HG02763 (cell line): ENCODE measurements at regions not wholly inside any gene's neighbourhood (a gene's known extent, or its start where the extent isn't known, plus 50 kb on each side); places are given as distances from the start of the nearest gene placed in this dataset.
"Not testable (repeated sequence)": the region's sequence is repeated elsewhere in the genome, so short reads cannot be mapped to it uniquely, and the experiment has no call there.

Experiments
- ATAC-seq: cut with Tn5 transposase; IDR thresholded peaks from one replicate; pipeline ENCODE4 v1.9.1; 2021; ENCODE audit warnings: mild to moderate bottlenecking, moderate library complexity; ENCODE audit not compliant: unreplicated experiment

DNA sequence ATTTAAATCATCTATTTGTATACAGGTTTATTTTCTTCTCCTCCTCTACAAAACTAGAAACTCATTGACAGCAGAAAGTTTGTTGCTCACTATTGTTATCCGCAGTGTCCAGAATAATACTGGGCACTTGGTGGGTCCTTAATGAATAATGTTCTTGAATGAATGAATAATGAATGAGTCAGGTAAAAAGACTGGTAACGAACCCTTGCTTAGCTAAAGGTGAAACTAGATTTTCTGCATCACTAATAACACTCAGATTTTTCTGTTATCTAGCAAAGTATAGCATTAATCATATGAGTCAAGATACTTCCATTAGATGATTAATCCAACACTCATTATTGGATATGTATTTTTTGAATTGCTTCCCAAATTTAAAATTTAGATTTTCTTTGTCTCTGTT is 953.2 kb downstream of the SORCS3 start:
- ATAC-seq, result no peak

- ATAC-seq, result no peak
Measured at GRCh38 chr10:105592468-105592867, 951.4 kb downstream of the SORCS3 start.

DNA sequence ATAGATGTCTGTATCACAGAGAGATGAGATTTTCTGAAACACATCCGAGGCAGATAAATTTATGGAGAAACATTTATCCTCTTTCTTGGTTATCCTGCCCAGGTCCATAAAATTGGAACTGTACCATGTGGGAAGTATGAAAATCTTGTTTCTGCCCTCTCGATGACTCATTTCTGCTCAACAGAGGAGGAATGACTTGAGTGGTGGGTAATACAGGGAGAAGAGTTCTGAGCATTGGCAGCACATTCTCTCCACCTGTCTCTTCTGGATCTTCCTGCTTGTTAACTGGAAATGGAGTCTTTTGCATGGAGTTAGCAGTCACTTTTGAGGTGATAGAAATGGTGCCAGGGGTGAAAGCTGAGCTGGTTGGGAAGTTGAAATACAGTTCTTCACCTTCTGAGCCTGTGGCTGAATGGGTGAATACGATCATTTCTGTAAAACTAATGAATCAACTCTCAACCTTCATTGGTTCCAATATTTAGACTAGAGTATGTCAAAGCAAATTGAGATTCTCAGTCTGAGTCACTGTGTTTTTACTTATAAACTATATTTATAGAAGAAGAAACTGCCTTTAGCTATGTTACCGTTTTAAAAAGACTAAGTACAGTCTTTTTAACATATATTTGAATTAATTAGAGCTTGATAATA is 945.5 kb downstream of the SORCS3 start:
- no peak for ATAC-seq

- ATAC-seq, result no peak
Measured at GRCh38 chr10:105585753-105586152, 944.7 kb downstream of the SORCS3 start.

- no peak for ATAC-seq
Measured at GRCh38 chr10:105585171-105585570, 944.1 kb downstream of the SORCS3 start.

GRCh38 chr10:105579112-105579511 is 938.0 kb downstream of the SORCS3 start:
- ATAC-seq, result no peak

DNA sequence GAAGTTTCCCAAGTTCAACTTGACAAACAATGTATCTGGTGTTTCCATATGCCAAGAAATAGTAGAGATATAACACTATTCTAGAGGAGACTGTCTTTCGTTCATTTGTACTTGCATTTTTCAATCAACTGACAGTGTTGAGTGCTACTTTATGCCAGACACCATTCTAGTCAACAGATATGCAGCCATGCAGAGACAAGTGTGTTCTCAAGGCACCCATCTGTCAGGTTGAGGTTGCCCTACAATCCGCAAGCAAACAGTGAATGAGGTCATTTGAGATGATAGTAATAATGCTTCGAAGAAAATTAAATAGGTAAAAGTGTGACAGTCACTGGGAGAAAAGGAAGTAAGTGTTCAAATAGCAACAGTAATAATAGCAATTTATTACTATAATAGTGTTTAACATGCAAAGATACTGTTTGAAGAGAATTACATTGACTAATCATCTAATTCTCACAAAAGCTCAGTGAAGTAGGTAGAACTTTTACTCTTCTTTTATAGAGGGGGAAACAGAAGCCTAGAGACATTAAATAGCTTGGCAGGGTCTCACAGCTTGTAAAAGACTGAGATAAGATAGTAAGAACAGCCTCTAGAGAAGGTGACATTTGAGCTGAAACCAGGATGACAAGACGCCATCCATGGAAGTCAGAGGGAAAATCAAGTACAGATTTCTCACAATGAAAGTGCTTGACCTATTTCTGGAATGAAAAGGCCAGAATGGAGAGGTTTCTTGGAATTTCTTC is 936.9 kb downstream of the SORCS3 start:
- ATAC-seq, result no peak

DNA sequence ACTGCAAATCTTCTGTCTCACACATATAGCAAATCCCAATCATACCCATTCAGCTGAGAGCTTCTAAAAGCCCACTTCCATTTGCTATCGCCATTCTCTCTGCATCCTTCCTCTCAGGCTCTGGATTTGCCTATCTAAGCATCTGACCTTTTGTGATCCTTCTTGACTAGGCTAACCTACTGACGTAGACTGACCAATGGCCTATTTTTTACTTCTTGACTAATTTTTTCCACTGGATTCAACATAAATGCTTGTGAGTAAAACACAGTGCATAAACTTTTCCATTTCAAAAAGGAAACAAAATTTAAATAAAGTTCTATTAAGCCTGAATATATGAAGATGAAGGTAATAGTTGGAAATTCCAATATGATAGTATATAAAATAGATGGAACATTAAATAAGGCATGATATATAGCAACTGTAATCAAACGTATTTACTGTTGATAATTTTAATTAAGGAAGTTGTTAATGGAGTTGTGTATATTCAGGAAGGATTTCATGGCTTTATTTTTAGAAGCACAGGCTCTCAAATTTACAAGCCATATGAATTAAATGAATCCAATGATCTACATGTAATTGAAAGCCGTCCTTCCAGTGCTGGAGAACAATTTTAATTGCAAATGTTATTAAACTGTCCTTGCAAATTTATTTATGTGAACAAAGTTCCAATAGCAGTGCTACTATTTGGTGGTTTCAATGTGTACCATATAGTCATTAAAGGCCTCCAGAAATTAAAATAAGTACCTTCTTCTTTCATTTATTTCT is 918.4 kb downstream of the SORCS3 start:
- no peak for ATAC-seq

GRCh38 chr10:105550453-105550852 is 909.4 kb downstream of the SORCS3 start:
- not testable (repeated sequence) for ATAC-seq

GRCh38 chr10:105549731-105550130 is 908.6 kb downstream of the SORCS3 start:
- ATAC-seq, result no peak

DNA sequence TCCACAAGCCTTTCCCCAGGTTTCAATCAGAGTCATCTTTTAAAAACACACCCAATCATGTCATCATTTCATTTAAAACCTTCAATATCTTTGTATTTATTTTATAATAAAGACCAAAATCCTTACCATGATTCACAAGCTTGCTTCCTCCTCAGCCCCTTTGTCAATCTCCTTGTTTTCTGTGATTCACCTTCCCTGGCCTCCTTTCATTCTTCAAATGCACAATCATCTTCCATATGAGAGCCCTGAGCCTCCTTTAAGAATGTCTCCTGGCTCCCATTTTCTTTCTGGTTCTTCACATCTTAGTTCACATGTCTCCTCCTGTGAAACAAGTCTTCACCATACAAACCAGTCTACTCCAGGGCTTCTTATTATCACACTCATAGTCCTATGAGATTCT is 904.0 kb downstream of the SORCS3 start:
- no peak for ATAC-seq

DNA sequence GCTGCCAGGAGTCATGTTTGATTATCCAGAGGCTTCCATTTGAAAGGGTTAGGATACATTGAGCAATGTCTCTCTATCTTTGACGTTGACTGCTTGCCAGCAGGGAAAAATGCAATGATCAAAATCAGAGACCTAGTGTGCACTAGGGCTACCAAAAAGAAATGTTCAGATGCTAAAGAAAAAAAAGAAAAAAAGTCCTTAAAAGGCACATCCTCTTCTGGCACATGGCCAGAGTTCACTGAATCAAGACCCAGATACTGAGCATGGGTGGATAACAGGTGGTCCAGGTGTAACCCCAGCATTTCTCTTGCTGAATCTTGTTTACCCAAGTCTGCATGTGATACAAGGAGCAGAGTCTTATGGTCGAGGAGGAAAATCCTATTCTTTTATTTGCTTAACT is 899.3 kb downstream of the SORCS3 start:
- no peak for ATAC-seq

- ATAC-seq, result no peak
Measured at GRCh38 chr10:105538874-105539273, 897.8 kb downstream of the SORCS3 start.

GRCh38 chr10:105535478-105535877 is 894.4 kb downstream of the SORCS3 start:
- ATAC-seq, result no peak

DNA sequence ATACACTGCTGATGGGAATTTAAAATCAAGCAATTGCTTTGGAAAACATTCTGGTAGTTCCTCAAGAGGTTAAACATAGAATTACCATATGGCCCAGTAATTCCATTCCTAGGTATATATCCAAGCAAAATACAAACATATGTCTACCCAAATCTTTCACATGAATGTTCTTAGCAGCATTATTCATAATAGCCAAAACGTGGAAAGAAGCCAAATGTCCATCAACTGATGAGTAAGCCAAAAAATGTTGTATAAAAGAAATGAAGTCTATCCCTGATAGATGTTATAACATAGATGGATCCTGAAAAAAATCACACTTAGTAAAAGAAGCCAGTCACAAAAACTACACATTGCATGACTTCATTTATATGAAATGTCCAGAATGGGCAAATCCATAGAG is 893.0 kb downstream of the SORCS3 start:
- ATAC-seq, result no peak

- no peak for ATAC-seq
Measured at GRCh38 chr10:105516511-105516910, 875.4 kb downstream of the SORCS3 start.

- ATAC-seq, result no peak
Measured at GRCh38 chr10:105514106-105514505, 873.0 kb downstream of the SORCS3 start.

GRCh38 chr10:105509517-105509916 is 868.4 kb downstream of the SORCS3 start:
- ATAC-seq, result no peak

DNA sequence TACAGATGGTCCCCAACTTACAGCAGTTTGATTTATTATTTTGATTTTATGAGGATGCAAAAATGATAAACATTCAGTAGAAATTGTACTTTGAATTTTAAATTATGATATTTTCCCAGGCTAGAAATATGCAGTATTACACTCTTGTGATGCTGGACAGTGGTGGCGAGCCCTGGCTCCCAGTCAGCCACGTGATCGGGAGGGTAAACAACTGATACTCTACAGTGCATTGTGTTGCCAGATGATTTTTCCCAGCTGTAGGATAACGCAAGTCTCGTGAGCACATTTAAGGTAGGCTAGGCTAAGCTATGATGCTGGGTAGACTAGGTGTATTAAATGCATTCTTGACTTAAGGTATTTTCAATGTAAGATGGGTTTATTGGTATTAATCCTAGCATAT is 865.2 kb downstream of the SORCS3 start:
- ATAC-seq, result no peak

DNA sequence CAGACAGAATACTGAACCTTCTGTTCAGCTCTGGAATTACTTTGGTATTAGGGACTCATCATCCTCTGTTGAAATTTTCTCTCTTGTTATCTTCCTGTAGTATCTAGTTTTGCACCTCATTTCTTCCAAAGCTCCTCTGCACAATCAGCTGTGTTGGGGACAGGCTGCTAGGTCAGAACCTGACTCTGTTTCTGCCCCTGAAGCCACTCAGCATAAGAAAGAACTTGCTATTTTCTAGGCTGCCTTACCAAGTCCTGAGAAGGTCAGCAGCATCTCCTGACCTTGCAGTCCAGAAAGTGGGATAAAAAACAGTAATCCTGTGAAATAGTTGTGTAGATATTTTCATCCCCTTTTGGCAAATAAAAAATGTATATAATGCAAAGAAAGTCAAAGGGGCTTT is 862.6 kb downstream of the SORCS3 start:
- no peak for ATAC-seq

- no peak for ATAC-seq
Measured at GRCh38 chr10:105502058-105502457, 861.0 kb downstream of the SORCS3 start.

DNA sequence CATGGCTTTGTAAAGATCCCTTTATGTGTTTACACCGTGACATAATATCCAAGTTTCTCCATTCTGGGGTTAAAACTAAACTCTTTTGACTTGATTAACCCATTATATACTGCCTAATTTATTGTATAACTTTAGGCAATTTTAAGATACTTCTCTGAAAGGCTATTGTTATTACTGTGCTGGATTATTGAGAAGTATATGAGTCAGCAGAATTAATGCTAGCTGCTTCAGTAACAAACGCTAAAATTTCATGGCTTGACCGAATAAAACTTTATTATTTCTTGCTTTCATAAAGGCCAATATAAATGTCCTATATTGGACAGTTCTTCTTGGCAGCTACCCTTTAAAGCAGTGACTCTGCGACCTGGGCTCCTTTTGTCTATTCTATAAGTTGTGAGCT is 853.9 kb downstream of the SORCS3 start:
- no peak for ATAC-seq
